Natural killer cell (primary cell): ENCODE measurements at regions not wholly inside any gene's neighbourhood (a gene's known extent, or its start where the extent isn't known, plus 50 kb on each side); places are given as distances from the start of the nearest gene placed in this dataset.

Experiments
- ATAC-seq, 3 donors: fragments of 150-1000 bp in 2 of 3; fragments of 200-7000 bp in 1 of 3; cut with Tn5 transposase; 1 replicate in 1 of 3; 2 replicates in 2 of 3; pipeline ENCODE4 v1.10.0; 2021; ENCODE audit warnings: mild to moderate bottlenecking in 2 of 3, moderate library complexity in 2 of 3
- DNase-seq, 2 donors: peaks; one replicate each; pipeline versions ENCODE4 v3.0.0 to v3.0.0-alpha.2; 2013 to 2021; ENCODE audit warnings: mixed read lengths in 1 of 2
- H3K27ac ChIP-seq: one replicate; pipeline ENCODE4 v1.5.1; 2013; ENCODE audit warnings: mild to moderate bottlenecking, low read length
- H3K27me3 ChIP-seq: one replicate; pipeline ENCODE4 v1.6.1; 2013; ENCODE audit warnings: low read length; ENCODE audit not compliant: control insufficient read depth, insufficient read depth
- H3K36me3 ChIP-seq: one replicate; pipeline ENCODE4 v1.6.1; 2013; ENCODE audit warnings: low read length; ENCODE audit not compliant: control insufficient read depth, insufficient read depth
- H3K4me1 ChIP-seq: one replicate; pipeline ENCODE4 v1.6.1; 2013; ENCODE audit warnings: low read length; ENCODE audit not compliant: control insufficient read depth, insufficient read depth
- H3K4me3 ChIP-seq: one replicate; pipeline ENCODE4 v1.5.1; 2013; ENCODE audit warnings: low read length
- H3K9me3 ChIP-seq: one replicate; pipeline ENCODE4 v1.6.1; 2013; ENCODE audit warnings: low read length; ENCODE audit not compliant: control insufficient read depth, insufficient read depth
- H3K27ac Mint-ChIP-seq, 2 donors: one replicate each; pipeline ENCODE4 v1.8.0; 2022; ENCODE audit warnings: mild to moderate bottlenecking in 2 of 2, mixed read lengths in 2 of 2, moderate library complexity in 1 of 2
- H3K27me3 Mint-ChIP-seq, 2 donors: one replicate each; pipeline ENCODE4 v1.8.0; 2022; ENCODE audit warnings: low read depth in 2 of 2, mixed read lengths in 2 of 2
- H3K36me3 Mint-ChIP-seq: one replicate; pipeline ENCODE4 v1.8.0; 2022; ENCODE audit warnings: mixed read lengths
- H3K4me1 Mint-ChIP-seq, 2 donors: one replicate each; pipeline ENCODE4 v1.8.0; 2022; ENCODE audit warnings: mixed read lengths in 2 of 2
- H3K4me3 Mint-ChIP-seq: one replicate; pipeline ENCODE4 v1.8.0; 2022; ENCODE audit warnings: mild to moderate bottlenecking, moderate library complexity, mixed read lengths
- H3K9me3 Mint-ChIP-seq, 2 donors: one replicate each; pipeline ENCODE4 v1.8.0; 2022; ENCODE audit warnings: mixed read lengths in 2 of 2
- WGBS: methylation state at CpG from one replicate; pipeline ENCODE4 v1.1.7; 2013; ENCODE audit warnings: missing lambda C conversion rate; ENCODE audit not compliant: insufficient coverage; 5-methylcytosine and 5-hydroxymethylcytosine counted together
- intact Hi-C: fragments of 100-400 bp; cut with micrococcal nuclease; formaldehyde crosslinking; loops from one replicate; pipeline ENCODE4 v1.14.2; 2022
- TF ChIP-seq, protein P1 (sequence below): fragments of 200-600 bp; IDR thresholded peaks from one replicate; pipeline ENCODE4 v1.8.0; 2022; ENCODE audit warnings: antibody characterized with exemption

GRCh38 chr9:1514250-1514649 is 464.1 kb downstream of the DMRT2 start:
- Mint-ChIP-seq H3K4me3 (no peak overlapping the region), H3K4me1 (no peaks in the 10 kb centered on the region), H3K27me3 (no peaks in the 10 kb centered on the region), H3K36me3 (no peaks in the 10 kb centered on the region), H3K9me3 (peaks cover 5 to 9% of the 10 kb centered on the region in 2 donors), H3K27ac (no peak overlapping the region)
- Histone ChIP-seq H3K27me3 (no peaks in the 10 kb centered on the region), H3K4me1 (no peaks in the 10 kb centered on the region), H3K9me3 (no peaks in the 10 kb centered on the region), H3K36me3 (no peaks in the 10 kb centered on the region), H3K4me3 (no peak overlapping the region), H3K27ac (no peak overlapping the region)
- intact Hi-C loops = no loop called here
- 86% methylated on average over 3 of the region's 3 CpGs for WGBS
- TF ChIP-seq, protein P1, sequence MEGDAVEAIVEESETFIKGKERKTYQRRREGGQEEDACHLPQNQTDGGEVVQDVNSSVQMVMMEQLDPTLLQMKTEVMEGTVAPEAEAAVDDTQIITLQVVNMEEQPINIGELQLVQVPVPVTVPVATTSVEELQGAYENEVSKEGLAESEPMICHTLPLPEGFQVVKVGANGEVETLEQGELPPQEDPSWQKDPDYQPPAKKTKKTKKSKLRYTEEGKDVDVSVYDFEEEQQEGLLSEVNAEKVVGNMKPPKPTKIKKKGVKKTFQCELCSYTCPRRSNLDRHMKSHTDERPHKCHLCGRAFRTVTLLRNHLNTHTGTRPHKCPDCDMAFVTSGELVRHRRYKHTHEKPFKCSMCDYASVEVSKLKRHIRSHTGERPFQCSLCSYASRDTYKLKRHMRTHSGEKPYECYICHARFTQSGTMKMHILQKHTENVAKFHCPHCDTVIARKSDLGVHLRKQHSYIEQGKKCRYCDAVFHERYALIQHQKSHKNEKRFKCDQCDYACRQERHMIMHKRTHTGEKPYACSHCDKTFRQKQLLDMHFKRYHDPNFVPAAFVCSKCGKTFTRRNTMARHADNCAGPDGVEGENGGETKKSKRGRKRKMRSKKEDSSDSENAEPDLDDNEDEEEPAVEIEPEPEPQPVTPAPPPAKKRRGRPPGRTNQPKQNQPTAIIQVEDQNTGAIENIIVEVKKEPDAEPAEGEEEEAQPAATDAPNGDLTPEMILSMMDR = no peak
- ATAC-seq (no peak), DNase-seq (no peak)

GRCh38 chr9:1514776-1515363 is 464.7 kb downstream of the DMRT2 start:
- no peaks in the 10 kb centered on the region for H3K36me3 ChIP-seq
- Mint-ChIP-seq H3K36me3 (no peaks in the 10 kb centered on the region), H3K4me3 (no peak overlapping the region), H3K4me1 (no peaks in the 10 kb centered on the region), H3K27ac (no peak overlapping the region), H3K9me3 (peaks cover 5 to 8% of the 10 kb centered on the region in 2 donors), H3K27me3 (no peaks in the 10 kb centered on the region)
- DNase-seq (no peak), ATAC-seq (no peak)
- H3K27ac ChIP-seq = no peak overlapping the region
- 74% methylated on average over 1 of the region's 2 CpGs for WGBS
- intact Hi-C loops = no loop called here
- H3K4me3 ChIP-seq = no peak overlapping the region
- TF ChIP-seq, protein P1 = no peak
- H3K9me3 ChIP-seq = no peaks in the 10 kb centered on the region
- no peaks in the 10 kb centered on the region for H3K27me3 ChIP-seq
- no peaks in the 10 kb centered on the region for H3K4me1 ChIP-seq

- intact Hi-C loops = no loop called here
- DNase-seq = no peak
- no peak overlapping the region for H3K27ac ChIP-seq
- peaks cover 5 to 7% of the 10 kb centered on the region in 2 donors for H3K9me3 Mint-ChIP-seq
- no peaks in the 10 kb centered on the region for H3K27me3 Mint-ChIP-seq
- H3K9me3 ChIP-seq = no peaks in the 10 kb centered on the region
- no peaks in the 10 kb centered on the region for H3K36me3 ChIP-seq
- no peak overlapping the region for H3K4me3 Mint-ChIP-seq
- no peaks in the 10 kb centered on the region for H3K4me1 ChIP-seq
- H3K4me1 Mint-ChIP-seq = no peaks in the 10 kb centered on the region
- WGBS = 87% methylated on average over 3 of the region's 3 CpGs
- H3K36me3 Mint-ChIP-seq = no peaks in the 10 kb centered on the region
- H3K27ac Mint-ChIP-seq = no peak overlapping the region
- H3K27me3 ChIP-seq = no peaks in the 10 kb centered on the region
- H3K4me3 ChIP-seq = no peak overlapping the region
- TF ChIP-seq, protein P1 = no peak
- no peak for ATAC-seq
These were observed 465.4 kb downstream of the DMRT2 start for GRCh38 chr9:1515557-1515956.

GRCh38 chr9:1521547-1521946 is 471.4 kb downstream of the DMRT2 start:
- intact Hi-C loops = no loop called here
- no peaks in the 10 kb centered on the region for H3K36me3 ChIP-seq
- 88% methylated on average over 1 of the region's 4 CpGs for WGBS
- TF ChIP-seq, protein P1 = no peak
- no peaks in the 10 kb centered on the region for H3K27me3 ChIP-seq
- Mint-ChIP-seq H3K4me1 (no peaks in the 10 kb centered on the region), H3K9me3 (no peaks in the 10 kb centered on the region), H3K4me3 (no peak overlapping the region), H3K27ac (no peak overlapping the region), H3K36me3 (no peaks in the 10 kb centered on the region), H3K27me3 (no peaks in the 10 kb centered on the region)
- H3K9me3 ChIP-seq = no peaks in the 10 kb centered on the region
- no peaks in the 10 kb centered on the region for H3K4me1 ChIP-seq
- no peak overlapping the region for H3K27ac ChIP-seq
- ATAC-seq (no peak), DNase-seq (no peak)
- no peak overlapping the region for H3K4me3 ChIP-seq
